Adrenal gland (tissue), 9 donors: ENCODE measurements at regions not wholly inside any gene's neighbourhood (a gene's known extent, or its start where the extent isn't known, plus 50 kb on each side); places are given as distances from the start of the nearest gene placed in this dataset.

Source experiments
- DNase-seq, 7 donors: peaks; one replicate each; pipeline ENCODE4 v3.0.0-alpha.2; 2019 to 2020
- H3K27ac ChIP-seq, 5 donors: fragments of 200-600 bp; sonication (generic) in 4 of 5; 1 replicate in 3 of 5; 2 replicates in 2 of 5; pipeline versions ENCODE4 v1.5.1 to v1.8.0; 2016 to 2020; ENCODE audit warnings: mild to moderate bottlenecking in 1 of 5
- H3K27me3 ChIP-seq: fragments of 200-600 bp; 2 replicates; pipeline ENCODE4 v1.8.0; 2021
- H3K36me3 ChIP-seq, 2 donors: fragments of 200-600 bp; replicated peaks in 1 of 2; 1 replicate in 1 of 2; 2 replicates in 1 of 2; pipeline versions ENCODE4 v1.5.1 to v1.8.0; 2018 to 2022
- H3K4me1 ChIP-seq, 2 donors: fragments of 200-600 bp; replicated peaks in 1 of 2; 1 replicate in 1 of 2; 2 replicates in 1 of 2; pipeline versions ENCODE4 v1.5.1 to v1.8.0; 2018 to 2021
- H3K4me3 ChIP-seq, 4 donors: fragments of 200-600 bp; sonication (generic) in 3 of 4; one replicate each; pipeline ENCODE4 v1.5.1; 2016 to 2018
- H3K9me3 ChIP-seq, 3 donors: fragments of 200-600 bp; sonication (generic) in 1 of 3; replicated peaks in 1 of 3; 1 replicate in 2 of 3; 2 replicates in 1 of 3; pipeline versions ENCODE4 v1.5.1 to v1.8.0; 2016 to 2021
- POLR2A ChIP-seq, 2 donors: fragments of 450-650 bp; IDR thresholded peaks; one replicate each; pipeline ENCODE4 v1.6.1; 2017; ENCODE audit warnings: antibody characterized with exemption in 2 of 2, mild to moderate bottlenecking in 2 of 2, moderate library complexity in 1 of 2
- WGBS, 4 donors: extraction: QIAGEN DNeasy Blood & Tissue Kit in 2 of 4; methylation state at CpG; one replicate each; pipeline versions ENCODE4 v1.1.5 to v1.1.7; 2013 to 2017; 5-methylcytosine and 5-hydroxymethylcytosine counted together
- intact Hi-C, 2 donors: fragments of 100-400 bp; cut with DNase I; formaldehyde crosslinking; loops; one replicate each; pipeline versions ENCODE4 v1.14.1 to v1.15.0; 2022 to 2023
- TF ChIP-seq, protein P1 (sequence below), 6 experiments: fragments of 450-650 bp in 4 of 6; fragments of 200-600 bp in 2 of 6; sonication (generic) in 1 of 6; IDR thresholded peaks; 1 replicate in 5 of 6; 2 replicates in 1 of 6; pipeline versions ENCODE4 v1.5.1 to v1.8.0; 2016 to 2021; ENCODE audit warnings: antibody characterized with exemption in 6 of 6, mild to moderate bottlenecking in 2 of 6, moderate library complexity in 1 of 6
- donor health status: healthy with polysubstance abuse.
- donor health status: Bipolar disorder and iron deficiency.
- donor health status: DM: yes; HTN: yes; CAD: no.
- donor health status: DM: no; HTN: no; CAD: no.
- donor health status: DM: no; HTN: no; CAD: no.

DNA sequence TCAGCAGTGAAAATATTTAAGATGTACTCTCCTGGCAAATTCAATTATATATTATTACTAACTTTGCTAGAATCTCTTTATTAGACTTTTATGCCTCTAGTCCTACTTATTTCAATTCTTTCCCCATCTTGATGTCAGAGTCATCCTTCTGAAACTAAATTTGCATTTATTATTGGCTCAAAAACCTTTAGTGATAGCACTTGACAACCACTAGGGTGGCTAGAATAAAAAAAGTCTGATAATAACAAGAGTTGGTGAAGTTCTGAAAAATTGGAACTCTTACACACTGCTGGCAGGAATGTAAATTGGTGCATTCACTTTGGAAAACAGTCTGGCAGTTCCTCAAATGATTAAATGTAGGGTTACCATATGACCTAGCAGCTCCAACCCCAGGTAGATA is 73.8 kb downstream of the LSMEM1 start:
- Histone ChIP-seq H3K9me3 (no peaks in the 10 kb centered on the region), H3K27ac (no peak overlapping the region), H3K4me3 (no peak overlapping the region), H3K27me3 (peaks cover 3% of the 10 kb centered on the region), H3K4me1 (no peaks in the 10 kb centered on the region), H3K36me3 (no peaks in the 10 kb centered on the region)
- no peak for TF ChIP-seq POLR2A (IDR thresholded peaks at IDR 0.05)
- TF ChIP-seq, protein P1, sequence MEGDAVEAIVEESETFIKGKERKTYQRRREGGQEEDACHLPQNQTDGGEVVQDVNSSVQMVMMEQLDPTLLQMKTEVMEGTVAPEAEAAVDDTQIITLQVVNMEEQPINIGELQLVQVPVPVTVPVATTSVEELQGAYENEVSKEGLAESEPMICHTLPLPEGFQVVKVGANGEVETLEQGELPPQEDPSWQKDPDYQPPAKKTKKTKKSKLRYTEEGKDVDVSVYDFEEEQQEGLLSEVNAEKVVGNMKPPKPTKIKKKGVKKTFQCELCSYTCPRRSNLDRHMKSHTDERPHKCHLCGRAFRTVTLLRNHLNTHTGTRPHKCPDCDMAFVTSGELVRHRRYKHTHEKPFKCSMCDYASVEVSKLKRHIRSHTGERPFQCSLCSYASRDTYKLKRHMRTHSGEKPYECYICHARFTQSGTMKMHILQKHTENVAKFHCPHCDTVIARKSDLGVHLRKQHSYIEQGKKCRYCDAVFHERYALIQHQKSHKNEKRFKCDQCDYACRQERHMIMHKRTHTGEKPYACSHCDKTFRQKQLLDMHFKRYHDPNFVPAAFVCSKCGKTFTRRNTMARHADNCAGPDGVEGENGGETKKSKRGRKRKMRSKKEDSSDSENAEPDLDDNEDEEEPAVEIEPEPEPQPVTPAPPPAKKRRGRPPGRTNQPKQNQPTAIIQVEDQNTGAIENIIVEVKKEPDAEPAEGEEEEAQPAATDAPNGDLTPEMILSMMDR (IDR thresholded peaks at IDR 0.05): no peak
- no peak for DNase-seq
- intact Hi-C loops: loop anchor here in 1 of 2 donors (10.0 kb wide), 1 partner anchor 330 kb away; no protein-coding TSS in a partner anchor

DNA sequence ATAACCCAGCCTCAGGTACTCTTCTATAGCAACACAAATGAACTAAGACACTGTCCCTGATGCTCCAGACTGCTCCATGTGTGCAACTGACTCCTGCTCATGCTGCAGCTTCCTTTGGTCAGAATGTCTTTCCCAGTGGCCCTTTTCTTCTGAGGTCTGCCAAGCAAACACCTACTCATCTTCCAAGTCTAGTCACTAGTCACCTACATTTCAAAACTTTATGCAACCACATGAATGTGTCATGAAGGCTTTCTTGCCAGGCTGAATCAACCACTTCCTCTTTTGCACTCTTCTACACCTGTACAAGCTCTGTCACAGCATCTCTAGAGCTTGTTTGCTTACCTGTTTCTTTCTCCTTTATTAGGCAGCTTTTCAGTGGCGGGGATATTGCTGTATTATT is 75.8 kb downstream of the LSMEM1 start:
- Histone ChIP-seq H3K36me3 (no peaks in the 10 kb centered on the region), H3K9me3 (no peaks in the 10 kb centered on the region), H3K4me1 (no peaks in the 10 kb centered on the region), H3K27me3 (no peaks in the 10 kb centered on the region), H3K4me3 (no peak overlapping the region), H3K27ac (no peak overlapping the region)
- WGBS, 4 donors: 71 to 95% (median 91%) methylated on average over 1 of the region's 1 CpG
- intact Hi-C loops: loop anchor here in 1 of 2 donors (10.0 kb wide), 1 partner anchor 328 kb away; no protein-coding TSS in a partner anchor
- TF ChIP-seq, protein P1 (IDR thresholded peaks at IDR 0.05): no peak
- no peak for TF ChIP-seq POLR2A (IDR thresholded peaks at IDR 0.05)
- DNase-seq: no peak

GRCh38 chr7:112566442-112567324 is 85.9 kb downstream of the LSMEM1 start:
- Histone ChIP-seq H3K27ac (no peak overlapping the region), H3K4me3 (no peak overlapping the region), H3K9me3 (no peaks in the 10 kb centered on the region), H3K4me1 (no peaks in the 10 kb centered on the region), H3K27me3 (no peaks in the 10 kb centered on the region), H3K36me3 (no peaks in the 10 kb centered on the region)
- 41 to 47% (median 42%) methylated on average over 8 of the region's 8 CpGs for WGBS, 4 donors
- DNase-seq: no peak
- TF ChIP-seq POLR2A (IDR thresholded peaks at IDR 0.05): no peak
- TF ChIP-seq, protein P1 (IDR thresholded peaks at IDR 0.05): no peak
- intact Hi-C loops: no loop called here

- no peaks in the 10 kb centered on the region for H3K27me3 ChIP-seq
- H3K36me3 ChIP-seq: no peaks in the 10 kb centered on the region
- intact Hi-C loops: no loop called here
- H3K4me3 ChIP-seq: no peak overlapping the region
- TF ChIP-seq POLR2A (IDR thresholded peaks at IDR 0.05): no peak
- TF ChIP-seq, protein P1 (IDR thresholded peaks at IDR 0.05): no peak
- DNase-seq: no peak
- 90 to 100% (median 93%) methylated on average over 2 of the region's 2 CpGs for WGBS, 4 donors
- no peak overlapping the region for H3K27ac ChIP-seq
- no peaks in the 10 kb centered on the region for H3K4me1 ChIP-seq
- no peaks in the 10 kb centered on the region for H3K9me3 ChIP-seq
Observed at GRCh38 chr7:112567388-112567787, 86.6 kb downstream of the LSMEM1 start.
